ENCODE measurements at regions not wholly inside any gene's neighbourhood (a gene's known extent, or its start where the extent isn't known, plus 50 kb on each side); places are given as distances from the start of the nearest gene placed in this dataset.

DNA sequence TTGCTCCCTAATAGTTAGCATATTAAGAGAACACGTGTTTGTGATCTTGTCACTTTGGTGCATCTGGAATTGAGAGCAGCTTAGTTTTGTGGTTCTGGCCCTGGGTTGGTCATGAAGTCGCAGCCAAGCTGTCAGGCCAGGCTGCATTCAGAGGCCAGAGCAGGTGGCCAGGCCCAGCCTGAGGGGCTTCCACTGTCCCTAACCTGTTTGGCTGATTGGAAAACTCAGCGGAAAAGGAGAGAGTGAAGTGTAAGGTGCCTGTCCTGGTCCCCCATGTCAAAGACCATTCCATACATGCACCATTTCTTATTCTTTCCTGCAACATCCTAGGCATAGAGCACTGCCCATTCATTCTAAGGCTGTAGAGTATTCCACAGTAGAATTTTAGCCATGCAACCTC lies 111.5 kb upstream of the IGLL5 start:
- H3K4me1 ChIP-seq (ENCODE audit: control insufficient read depth, insufficient read depth, low read length): no peaks in the 10 kb centered on the region
- H3K9ac ChIP-seq (ENCODE audit: low read depth, low read length): no peak overlapping the region
- no peak overlapping the region for H3K4me3 ChIP-seq (ENCODE audit: low read length)
- H3K36me3 ChIP-seq (ENCODE audit: insufficient read depth, low read length): no peaks in the 10 kb centered on the region
- peaks cover 45% of the 10 kb centered on the region for H3K27me3 ChIP-seq (ENCODE audit: control insufficient read depth, insufficient read depth, low read length)
- no peak overlapping the region for H3K4me2 ChIP-seq (ENCODE audit: low read length)
- H3K9me3 ChIP-seq (replicated peaks; ENCODE audit: low read length): no peaks in the 10 kb centered on the region

DNA sequence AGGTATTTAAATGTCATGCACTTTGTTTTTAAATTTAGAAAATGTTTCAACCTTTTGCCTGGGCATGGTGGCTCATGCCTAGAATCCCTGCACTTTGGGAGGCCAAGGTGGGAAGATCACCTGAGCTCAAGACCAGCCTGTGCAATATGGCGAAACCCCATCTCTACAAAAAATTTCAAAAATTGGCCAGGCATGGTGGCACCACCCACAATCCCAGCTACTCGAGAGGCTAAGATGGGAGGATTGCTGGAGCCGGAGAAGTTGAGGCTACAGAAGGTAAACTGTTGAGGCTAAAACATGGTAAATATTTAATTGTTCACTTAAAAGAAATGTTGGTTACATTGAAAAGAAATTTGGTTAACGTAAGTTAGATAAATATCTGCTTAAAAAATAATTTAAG lies 108.4 kb upstream of the IGLL5 start:
- no peak overlapping the region for H3K4me2 ChIP-seq (ENCODE audit: low read length)
- no peaks in the 10 kb centered on the region for H3K4me1 ChIP-seq (ENCODE audit: control insufficient read depth, insufficient read depth, low read length)
- no peaks in the 10 kb centered on the region for H3K9me3 ChIP-seq (replicated peaks; ENCODE audit: low read length)
- no peak overlapping the region for H3K4me3 ChIP-seq (ENCODE audit: low read length)
- H3K27me3 ChIP-seq (ENCODE audit: control insufficient read depth, insufficient read depth, low read length): peaks cover 32% of the 10 kb centered on the region
- H3K36me3 ChIP-seq (ENCODE audit: insufficient read depth, low read length): no peaks in the 10 kb centered on the region
- no peak overlapping the region for H3K9ac ChIP-seq (ENCODE audit: low read depth, low read length)

DNA sequence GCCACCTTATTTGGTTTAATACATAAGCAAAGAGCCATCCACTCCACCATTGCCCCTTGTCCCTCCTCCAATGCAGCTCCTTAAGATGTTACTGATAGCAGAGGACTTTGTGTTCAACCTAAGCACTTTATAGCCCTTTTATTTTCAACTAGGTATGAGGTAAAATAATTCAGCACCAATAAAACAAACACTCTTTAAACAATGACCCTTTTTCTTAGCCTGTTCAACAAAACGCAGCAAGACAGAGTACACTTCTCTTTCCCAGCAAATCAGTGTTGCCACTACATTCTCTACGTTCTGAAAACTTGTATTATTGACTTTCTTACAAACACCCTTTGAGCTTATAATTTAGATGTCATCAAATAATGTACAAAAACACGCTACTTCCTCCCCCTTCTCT lies 104.0 kb upstream of the IGLL5 start:
- Histone ChIP-seq H3K4me1 (ENCODE audit: control insufficient read depth, insufficient read depth, low read length) (no peaks in the 10 kb centered on the region), H3K27me3 (ENCODE audit: control insufficient read depth, insufficient read depth, low read length) (peaks cover 35% of the 10 kb centered on the region), H3K9me3 (replicated peaks; ENCODE audit: low read length) (no peaks in the 10 kb centered on the region), H3K9ac (ENCODE audit: low read depth, low read length) (no peak overlapping the region), H3K36me3 (ENCODE audit: insufficient read depth, low read length) (no peaks in the 10 kb centered on the region), H3K4me2 (ENCODE audit: low read length) (no peak overlapping the region), H3K4me3 (ENCODE audit: low read length) (no peak overlapping the region)

DNA sequence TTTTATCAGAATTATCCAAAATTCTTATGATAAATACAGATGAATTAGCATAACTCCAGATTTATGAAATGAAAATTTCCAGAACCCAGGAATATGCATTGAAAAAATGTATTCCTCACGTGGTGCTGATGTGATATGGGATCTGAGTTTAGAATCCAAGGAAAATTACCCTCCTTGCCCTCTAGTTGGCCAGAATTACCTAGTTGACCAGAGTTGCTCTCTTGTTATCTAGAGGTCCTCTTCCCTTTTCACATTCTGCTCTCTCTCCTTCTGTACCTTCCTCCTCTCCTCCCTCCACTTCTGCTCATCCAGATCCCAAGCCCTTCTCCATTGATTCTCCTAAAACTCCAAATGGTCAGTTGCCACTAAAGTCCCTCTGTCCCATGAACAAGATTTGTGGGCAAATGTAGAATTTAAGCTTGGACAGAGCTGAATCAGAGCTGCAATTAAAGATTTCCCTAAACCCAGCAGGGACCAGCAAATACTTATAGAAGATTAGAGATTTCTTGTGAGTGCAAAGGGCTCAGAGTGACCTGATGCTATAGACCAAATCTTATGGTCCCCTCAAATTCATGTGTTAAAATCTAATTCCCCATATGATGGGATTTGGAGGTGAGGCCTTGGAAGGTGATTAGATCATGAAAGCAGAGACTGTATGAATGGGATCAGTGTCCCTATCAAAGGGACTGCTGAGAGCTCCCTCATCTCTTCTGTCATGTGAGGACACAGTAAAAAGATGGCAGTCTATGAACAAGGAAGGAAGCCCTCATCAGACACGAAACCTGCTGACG lies 103.2 kb upstream of the IGLL5 start:
- H3K4me1 ChIP-seq (ENCODE audit: control insufficient read depth, insufficient read depth, low read length): no peaks in the 10 kb centered on the region
- H3K36me3 ChIP-seq (ENCODE audit: insufficient read depth, low read length): no peaks in the 10 kb centered on the region
- H3K9ac ChIP-seq (ENCODE audit: low read depth, low read length): no peak overlapping the region
- no peak overlapping the region for H3K4me3 ChIP-seq (ENCODE audit: low read length)
- no peak overlapping the region for H3K4me2 ChIP-seq (ENCODE audit: low read length)
- peaks cover 35% of the 10 kb centered on the region for H3K27me3 ChIP-seq (ENCODE audit: control insufficient read depth, insufficient read depth, low read length)
- H3K9me3 ChIP-seq (replicated peaks; ENCODE audit: low read length): no peaks in the 10 kb centered on the region

DNA sequence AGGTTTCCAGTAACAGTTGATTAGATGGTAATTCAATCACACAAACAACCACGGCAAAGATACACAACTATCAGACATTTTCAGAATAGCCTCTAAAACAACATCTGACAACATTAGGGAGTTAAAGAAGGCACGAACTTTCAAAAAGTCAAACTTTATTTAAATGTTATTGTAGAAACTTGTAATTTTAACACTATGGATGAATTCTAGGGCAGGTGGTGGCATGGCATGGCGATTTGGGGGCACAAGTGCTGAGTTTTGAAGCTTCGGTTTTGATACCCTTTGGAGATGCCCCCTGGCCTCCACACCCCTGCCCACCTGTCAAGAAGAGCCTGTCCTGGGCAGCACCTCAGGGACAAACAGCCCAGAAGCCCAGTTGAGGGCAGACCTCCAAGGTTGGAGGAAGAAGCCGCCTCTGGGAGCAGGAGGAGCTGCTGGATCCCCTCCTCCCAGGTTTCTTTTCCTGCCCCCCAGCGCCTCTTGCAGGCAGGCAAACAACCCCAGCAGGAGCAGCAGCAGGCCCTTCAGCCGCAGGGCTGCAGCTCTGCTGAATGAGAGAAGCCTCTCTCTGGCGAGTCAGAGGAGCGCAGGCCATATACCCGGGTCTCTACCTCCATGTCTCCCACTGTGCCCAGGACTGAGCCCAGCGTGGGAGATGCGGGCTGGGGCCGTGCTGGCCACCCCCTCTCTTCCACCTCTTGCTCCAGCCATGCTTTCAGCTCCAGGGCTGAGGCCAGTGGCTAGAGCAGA lies 102.1 kb upstream of the IGLL5 start:
- H3K9me3 ChIP-seq (replicated peaks; ENCODE audit: low read length): no peaks in the 10 kb centered on the region
- no peaks in the 10 kb centered on the region for H3K4me1 ChIP-seq (ENCODE audit: control insufficient read depth, insufficient read depth, low read length)
- no peak overlapping the region for H3K4me3 ChIP-seq (ENCODE audit: low read length)
- peaks cover 35% of the 10 kb centered on the region for H3K27me3 ChIP-seq (ENCODE audit: control insufficient read depth, insufficient read depth, low read length)
- H3K36me3 ChIP-seq (ENCODE audit: insufficient read depth, low read length): no peaks in the 10 kb centered on the region
- H3K9ac ChIP-seq (ENCODE audit: low read depth, low read length): no peak overlapping the region
- H3K4me2 ChIP-seq (ENCODE audit: low read length): no peak overlapping the region

DNA sequence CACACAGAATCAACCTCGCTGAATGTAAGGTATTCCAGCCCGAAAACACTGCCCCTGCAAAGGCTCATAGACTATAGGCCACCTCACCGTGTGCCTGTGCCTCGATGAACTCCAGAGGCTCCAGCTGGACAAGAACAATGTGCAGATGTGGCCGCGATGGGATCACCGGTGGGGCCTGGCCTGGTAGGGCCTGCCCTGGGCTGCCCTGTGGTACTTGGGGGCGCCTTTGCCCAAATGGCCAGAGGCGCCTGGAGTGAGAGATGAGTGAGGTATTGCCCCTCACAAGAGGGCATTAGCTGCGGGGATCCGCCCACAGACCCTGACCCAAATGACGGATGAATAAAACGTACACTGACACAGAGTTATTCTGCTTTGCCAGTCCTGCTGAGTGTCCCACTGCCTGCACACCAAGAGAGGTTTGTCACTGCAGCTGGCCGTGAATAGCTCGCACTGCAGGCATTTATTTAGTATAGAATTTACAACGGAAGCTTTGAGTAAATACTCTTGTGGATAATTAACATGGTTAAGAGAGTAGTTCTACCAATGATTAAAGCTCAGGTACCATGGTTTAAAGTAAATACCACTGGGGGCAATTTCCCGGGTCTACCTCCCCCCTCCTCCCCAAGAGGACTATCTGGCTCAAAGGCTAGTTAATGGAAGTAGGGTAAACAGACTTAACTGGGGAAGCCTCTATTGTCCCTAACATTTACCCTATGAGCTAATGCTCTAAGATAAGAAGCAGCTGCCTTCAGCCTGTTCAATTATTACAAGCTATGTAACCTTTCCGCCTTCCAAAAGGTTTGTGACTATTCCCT lies 101.1 kb upstream of the IGLL5 start:
- Histone ChIP-seq H3K4me3 (ENCODE audit: low read length) (no peak overlapping the region), H3K4me2 (ENCODE audit: low read length) (no peak overlapping the region), H3K27me3 (ENCODE audit: control insufficient read depth, insufficient read depth, low read length) (peaks cover 33% of the 10 kb centered on the region), H3K9me3 (replicated peaks; ENCODE audit: low read length) (no peaks in the 10 kb centered on the region), H3K4me1 (ENCODE audit: control insufficient read depth, insufficient read depth, low read length) (no peaks in the 10 kb centered on the region), H3K36me3 (ENCODE audit: insufficient read depth, low read length) (no peaks in the 10 kb centered on the region), H3K9ac (ENCODE audit: low read depth, low read length) (no peak overlapping the region)

DNA sequence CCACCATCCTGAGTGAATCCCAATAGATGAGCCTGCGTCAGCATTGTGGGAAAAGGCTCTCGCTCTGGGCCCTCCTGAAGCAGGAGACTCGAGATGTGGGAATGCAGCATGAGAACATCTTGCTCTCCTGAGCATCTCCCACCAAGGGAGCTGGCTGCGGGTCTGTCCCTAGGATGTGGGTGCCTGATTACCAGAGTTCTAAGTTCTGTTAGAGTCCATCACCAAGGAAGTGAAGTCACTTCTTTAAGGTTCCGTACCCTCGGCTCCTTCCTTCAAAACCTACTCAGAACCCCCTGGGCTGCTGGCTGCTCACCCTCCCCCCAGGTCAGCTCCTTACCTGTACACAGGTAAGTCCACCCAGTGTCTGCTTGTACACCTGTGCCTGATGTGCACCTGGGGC lies 100.5 kb upstream of the IGLL5 start:
- no peak overlapping the region for H3K4me3 ChIP-seq (ENCODE audit: low read length)
- no peaks in the 10 kb centered on the region for H3K9me3 ChIP-seq (replicated peaks; ENCODE audit: low read length)
- H3K4me1 ChIP-seq (ENCODE audit: control insufficient read depth, insufficient read depth, low read length): no peaks in the 10 kb centered on the region
- no peak overlapping the region for H3K9ac ChIP-seq (ENCODE audit: low read depth, low read length)
- H3K27me3 ChIP-seq (ENCODE audit: control insufficient read depth, insufficient read depth, low read length): peaks cover 30% of the 10 kb centered on the region
- no peaks in the 10 kb centered on the region for H3K36me3 ChIP-seq (ENCODE audit: insufficient read depth, low read length)
- no peak overlapping the region for H3K4me2 ChIP-seq (ENCODE audit: low read length)

DNA sequence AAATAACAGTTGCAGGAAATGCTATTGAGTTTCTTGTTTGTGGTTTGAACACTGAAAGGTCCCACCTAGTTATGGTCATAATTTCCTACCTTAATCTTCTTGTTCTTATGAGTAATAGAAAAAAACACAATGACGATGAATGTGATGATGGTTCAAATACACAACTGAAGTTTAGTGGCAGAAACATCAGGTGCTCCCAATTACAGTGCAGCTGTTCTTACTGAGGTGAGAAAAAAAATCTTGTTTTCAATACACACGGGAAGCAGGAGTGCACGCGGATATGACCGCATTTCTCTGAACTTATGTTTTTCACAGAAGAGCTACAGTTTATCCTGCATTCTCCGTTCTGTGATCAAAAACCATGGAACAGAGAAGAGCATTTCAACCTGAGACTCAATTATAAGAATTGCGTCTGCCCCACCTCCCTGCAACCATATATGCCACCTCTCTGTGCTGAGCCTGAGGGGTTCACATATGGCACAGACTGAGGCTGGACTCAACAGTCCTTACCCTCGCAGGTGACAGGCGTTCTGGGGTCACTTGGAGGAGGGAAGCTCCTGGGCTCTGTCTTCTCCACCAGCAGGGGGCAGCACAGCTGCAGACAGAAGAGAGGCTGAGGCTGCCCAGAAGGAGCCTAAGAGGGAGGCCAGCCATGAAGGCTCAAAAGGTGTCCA lies 99.7 kb upstream of the IGLL5 start:
- H3K4me3 ChIP-seq (ENCODE audit: low read length): no peak overlapping the region

DNA sequence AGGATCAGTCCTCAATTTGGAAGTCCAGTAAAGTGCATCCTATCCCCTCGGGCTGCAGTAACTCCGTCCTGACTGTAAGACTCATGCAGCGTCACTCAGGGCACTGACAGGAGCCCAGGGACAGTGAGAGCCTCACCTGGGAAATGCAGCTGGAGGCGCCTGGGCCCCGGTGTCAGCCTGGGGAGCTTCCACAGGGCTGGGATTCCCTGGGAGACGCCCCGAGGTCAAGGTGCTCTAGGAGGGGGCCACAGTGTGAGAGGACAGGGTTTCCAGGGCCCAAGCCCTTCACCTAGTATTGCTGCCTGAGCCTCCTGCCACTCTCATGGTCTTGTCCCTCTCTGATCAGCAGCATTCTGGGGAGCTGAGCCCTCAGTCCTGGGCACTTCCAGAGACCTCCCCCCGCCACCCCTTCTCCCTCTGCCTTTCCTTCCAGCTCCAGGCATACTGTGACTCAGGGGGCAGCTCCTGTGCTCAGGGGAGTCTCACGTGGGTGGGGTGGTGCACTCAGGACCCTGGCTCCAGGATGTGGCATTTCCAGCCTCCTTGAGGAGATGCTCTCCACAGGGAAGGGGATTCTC lies 99.1 kb upstream of the IGLL5 start:
- no peak overlapping the region for H3K4me3 ChIP-seq (ENCODE audit: low read length)
- H3K4me1 ChIP-seq (ENCODE audit: control insufficient read depth, insufficient read depth, low read length): no peaks in the 10 kb centered on the region
- no peaks in the 10 kb centered on the region for H3K36me3 ChIP-seq (ENCODE audit: insufficient read depth, low read length)
- H3K27me3 ChIP-seq (ENCODE audit: control insufficient read depth, insufficient read depth, low read length): peaks cover 26% of the 10 kb centered on the region
- H3K9ac ChIP-seq (ENCODE audit: low read depth, low read length): no peak overlapping the region
- H3K4me2 ChIP-seq (ENCODE audit: low read length): no peak overlapping the region
- H3K9me3 ChIP-seq (replicated peaks; ENCODE audit: low read length): no peaks in the 10 kb centered on the region

More for the DNA sequence above, 99.7 kb upstream of the IGLL5 start:
- peaks cover 30% of the 10 kb centered on the region for H3K27me3 ChIP-seq (ENCODE audit: control insufficient read depth, insufficient read depth, low read length)
- H3K4me1 ChIP-seq (ENCODE audit: control insufficient read depth, insufficient read depth, low read length): no peaks in the 10 kb centered on the region
- no peaks in the 10 kb centered on the region for H3K9me3 ChIP-seq (replicated peaks; ENCODE audit: low read length)
- H3K9ac ChIP-seq (ENCODE audit: low read depth, low read length): no peak overlapping the region
- no peak overlapping the region for H3K4me2 ChIP-seq (ENCODE audit: low read length)
- H3K36me3 ChIP-seq (ENCODE audit: insufficient read depth, low read length): no peaks in the 10 kb centered on the region

DNA sequence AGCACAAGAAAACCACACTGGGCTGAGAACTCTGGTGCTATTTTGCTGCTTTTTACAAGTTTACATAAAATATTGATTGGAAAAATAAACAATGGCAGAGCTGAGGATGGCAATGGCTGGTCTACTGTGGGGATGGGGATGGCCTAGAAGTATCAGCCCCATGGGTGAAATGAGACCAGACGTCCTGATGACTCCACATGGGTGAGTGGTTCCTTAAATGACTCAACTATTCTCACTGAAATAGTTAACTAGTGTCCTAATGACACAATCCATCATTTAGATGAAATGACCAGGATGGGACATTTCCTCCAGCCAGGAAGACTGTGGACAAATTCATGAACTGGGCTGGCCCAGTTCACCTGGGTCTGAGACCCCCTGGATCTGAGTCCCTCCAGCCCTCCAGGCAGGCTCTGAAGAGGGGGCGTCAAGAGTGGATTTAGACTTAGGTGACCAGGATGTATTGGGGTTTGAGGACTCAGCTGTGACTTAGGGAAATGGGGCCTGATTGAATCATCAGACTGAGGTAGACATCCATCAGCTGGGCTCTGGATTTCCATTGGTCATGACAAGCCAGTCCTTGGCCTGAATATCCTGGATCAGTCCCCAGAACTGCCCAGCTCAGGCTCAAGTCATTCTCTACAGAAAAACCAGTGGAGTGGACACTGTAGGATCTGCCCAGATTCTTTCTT lies 98.2 kb upstream of the IGLL5 start:
- H3K4me3 ChIP-seq (ENCODE audit: low read length): no peak overlapping the region
- no peaks in the 10 kb centered on the region for H3K9me3 ChIP-seq (replicated peaks; ENCODE audit: low read length)
- H3K27me3 ChIP-seq (ENCODE audit: control insufficient read depth, insufficient read depth, low read length): peaks cover 19% of the 10 kb centered on the region
- no peaks in the 10 kb centered on the region for H3K36me3 ChIP-seq (ENCODE audit: insufficient read depth, low read length)
- no peak overlapping the region for H3K9ac ChIP-seq (ENCODE audit: low read depth, low read length)
- H3K4me1 ChIP-seq (ENCODE audit: control insufficient read depth, insufficient read depth, low read length): no peaks in the 10 kb centered on the region
- H3K4me2 ChIP-seq (ENCODE audit: low read length): no peak overlapping the region

All from skeletal muscle satellite cell (primary cell).